ENCODE measurements at regions not wholly inside any gene's neighbourhood (a gene's known extent, or its start where the extent isn't known, plus 50 kb on each side); places are given as distances from the start of the nearest gene placed in this dataset.

- Histone ChIP-seq H3K4ac (ENCODE audit: low read length) (no peak overlapping the region), H3K27me3 (ENCODE audit: control insufficient read depth in 3 of 3, insufficient read depth in 3 of 3, low read depth in 1 of 3, low read length in 3 of 3) (no peaks in the 10 kb centered on the region), H4K8ac (ENCODE audit: low read depth, low read length) (no peak overlapping the region), H3K79me1 (ENCODE audit: low read depth, low read length) (no peaks in the 10 kb centered on the region), H4K91ac (ENCODE audit: low read depth, low read length, poor library complexity) (no peak overlapping the region), H2BK120ac (ENCODE audit: low read depth, low read length) (no peak overlapping the region), H3K4me3 (ENCODE audit: low read length in 2 of 2) (no peak overlapping the region), H2BK5ac (ENCODE audit: low read length) (no peak overlapping the region), H3K14ac (ENCODE audit: low read length) (no peak overlapping the region), H3K36me3 (replicated peaks in 1 of 2; ENCODE audit: control insufficient read depth in 2 of 2, insufficient read depth in 2 of 2, low read length in 2 of 2) (no peaks in the 10 kb centered on the region), H3K27ac (replicated peaks; ENCODE audit: low read length) (no peak overlapping the region), H3K18ac (ENCODE audit: low read length) (no peak overlapping the region), H2AK5ac (ENCODE audit: low read depth, low read length) (no peak overlapping the region), H3K4me1 (ENCODE audit: control insufficient read depth in 2 of 2, insufficient read depth in 1 of 2, low read depth in 1 of 2, low read length in 2 of 2) (no peaks in the 10 kb centered on the region), H3K9me3 (replicated peaks in 1 of 2; ENCODE audit: control insufficient read depth in 2 of 2, insufficient read depth in 1 of 2, low read depth in 1 of 2, low read length in 2 of 2) (no peaks in the 10 kb centered on the region), H3K23ac (ENCODE audit: low read depth, low read length, poor library complexity) (no peak overlapping the region), H2BK12ac (ENCODE audit: low read length) (no peak overlapping the region), H3K4me2 (ENCODE audit: insufficient read depth, low read length, poor library complexity, severe bottlenecking) (no peak overlapping the region), H2BK15ac (ENCODE audit: low read length) (no peak overlapping the region), H2AFZ (ENCODE audit: low read length) (no peak overlapping the region), H3K9ac (ENCODE audit: low read depth, low read length, poor library complexity) (no peak overlapping the region)
- WGBS, 2 donors (ENCODE audit: extremely low coverage in 2 of 2, insufficient read length in 2 of 2, insufficient replicate concordance in 1 of 2): no CpG with 5 or more reads among the region's 5 CpGs
- DNase-seq (ENCODE audit: low spot score): no peak
Observed at GRCh38 chr11:34806875-34807274, 109.3 kb downstream of the APIP start.

- H3K4me3 ChIP-seq (ENCODE audit: low read length in 2 of 2): no peak overlapping the region
- no peaks in the 10 kb centered on the region for H3K79me1 ChIP-seq (ENCODE audit: low read depth, low read length)
- no peak overlapping the region for H2AK5ac ChIP-seq (ENCODE audit: low read depth, low read length)
- H3K36me3 ChIP-seq (replicated peaks in 1 of 2; ENCODE audit: control insufficient read depth in 2 of 2, insufficient read depth in 2 of 2, low read length in 2 of 2): no peaks in the 10 kb centered on the region
- H3K9ac ChIP-seq (ENCODE audit: low read depth, low read length, poor library complexity): no peak overlapping the region
- H2BK5ac ChIP-seq (ENCODE audit: low read length): no peak overlapping the region
- no peak overlapping the region for H2BK120ac ChIP-seq (ENCODE audit: low read depth, low read length)
- no peak for DNase-seq (ENCODE audit: low spot score)
- H3K27ac ChIP-seq (replicated peaks; ENCODE audit: low read length): no peak overlapping the region
- H3K27me3 ChIP-seq (ENCODE audit: control insufficient read depth in 3 of 3, insufficient read depth in 3 of 3, low read depth in 1 of 3, low read length in 3 of 3): no peaks in the 10 kb centered on the region
- no peak overlapping the region for H3K18ac ChIP-seq (ENCODE audit: low read length)
- WGBS, 2 donors (ENCODE audit: extremely low coverage in 2 of 2, insufficient read length in 2 of 2, insufficient replicate concordance in 1 of 2): no CpG with 5 or more reads among the region's 4 CpGs
- H3K9me3 ChIP-seq (replicated peaks in 1 of 2; ENCODE audit: control insufficient read depth in 2 of 2, insufficient read depth in 1 of 2, low read depth in 1 of 2, low read length in 2 of 2): no peaks in the 10 kb centered on the region
- no peak overlapping the region for H4K91ac ChIP-seq (ENCODE audit: low read depth, low read length, poor library complexity)
- no peaks in the 10 kb centered on the region for H3K4me1 ChIP-seq (ENCODE audit: control insufficient read depth in 2 of 2, insufficient read depth in 1 of 2, low read depth in 1 of 2, low read length in 2 of 2)
- H4K8ac ChIP-seq (ENCODE audit: low read depth, low read length): no peak overlapping the region
- H2BK12ac ChIP-seq (ENCODE audit: low read length): no peak overlapping the region
- no peak overlapping the region for H3K4me2 ChIP-seq (ENCODE audit: insufficient read depth, low read length, poor library complexity, severe bottlenecking)
- no peak overlapping the region for H3K23ac ChIP-seq (ENCODE audit: low read depth, low read length, poor library complexity)
- no peak overlapping the region for H3K4ac ChIP-seq (ENCODE audit: low read length)
- no peak overlapping the region for H3K14ac ChIP-seq (ENCODE audit: low read length)
- no peak overlapping the region for H2AFZ ChIP-seq (ENCODE audit: low read length)
- no peak overlapping the region for H2BK15ac ChIP-seq (ENCODE audit: low read length)
Observed at GRCh38 chr11:34805937-34806336, 110.2 kb downstream of the APIP start.

- Histone ChIP-seq H2BK12ac (ENCODE audit: low read length) (no peak overlapping the region), H3K36me3 (replicated peaks in 1 of 2; ENCODE audit: control insufficient read depth in 2 of 2, insufficient read depth in 2 of 2, low read length in 2 of 2) (no peaks in the 10 kb centered on the region), H3K4me3 (ENCODE audit: low read length in 2 of 2) (no peak overlapping the region), H3K18ac (ENCODE audit: low read length) (no peak overlapping the region), H3K4ac (ENCODE audit: low read length) (no peak overlapping the region), H2BK15ac (ENCODE audit: low read length) (no peak overlapping the region), H4K91ac (ENCODE audit: low read depth, low read length, poor library complexity) (no peak overlapping the region), H3K4me2 (ENCODE audit: insufficient read depth, low read length, poor library complexity, severe bottlenecking) (no peak overlapping the region), H3K23ac (ENCODE audit: low read depth, low read length, poor library complexity) (no peak overlapping the region), H2BK5ac (ENCODE audit: low read length) (no peak overlapping the region), H4K8ac (ENCODE audit: low read depth, low read length) (no peak overlapping the region), H3K79me1 (ENCODE audit: low read depth, low read length) (no peaks in the 10 kb centered on the region), H3K27ac (replicated peaks; ENCODE audit: low read length) (no peak overlapping the region), H2BK120ac (ENCODE audit: low read depth, low read length) (no peak overlapping the region), H3K9ac (ENCODE audit: low read depth, low read length, poor library complexity) (no peak overlapping the region), H2AFZ (ENCODE audit: low read length) (no peak overlapping the region), H3K27me3 (ENCODE audit: control insufficient read depth in 3 of 3, insufficient read depth in 3 of 3, low read depth in 1 of 3, low read length in 3 of 3) (no peaks in the 10 kb centered on the region), H3K4me1 (ENCODE audit: control insufficient read depth in 2 of 2, insufficient read depth in 1 of 2, low read depth in 1 of 2, low read length in 2 of 2) (peaks cover 0 to 2% of the 10 kb centered on the region in 2 donors), H3K14ac (ENCODE audit: low read length) (no peak overlapping the region), H3K9me3 (replicated peaks in 1 of 2; ENCODE audit: control insufficient read depth in 2 of 2, insufficient read depth in 1 of 2, low read depth in 1 of 2, low read length in 2 of 2) (no peaks in the 10 kb centered on the region), H2AK5ac (ENCODE audit: low read depth, low read length) (no peak overlapping the region)
- no CpG with 5 or more reads among the region's 1 CpG for WGBS, 2 donors (ENCODE audit: extremely low coverage in 2 of 2, insufficient read length in 2 of 2, insufficient replicate concordance in 1 of 2)
- DNase-seq (ENCODE audit: low spot score): no peak
Observed at GRCh38 chr11:34799848-34800247, 116.3 kb downstream of the APIP start.

GRCh38 chr11:34798985-34799384, 117.2 kb downstream of the APIP start:
- Histone ChIP-seq H2AK5ac (ENCODE audit: low read depth, low read length) (no peak overlapping the region), H2BK12ac (ENCODE audit: low read length) (no peak overlapping the region), H2BK120ac (ENCODE audit: low read depth, low read length) (no peak overlapping the region), H3K79me1 (ENCODE audit: low read depth, low read length) (no peaks in the 10 kb centered on the region), H3K36me3 (replicated peaks in 1 of 2; ENCODE audit: control insufficient read depth in 2 of 2, insufficient read depth in 2 of 2, low read length in 2 of 2) (no peaks in the 10 kb centered on the region), H3K4ac (ENCODE audit: low read length) (no peak overlapping the region), H4K8ac (ENCODE audit: low read depth, low read length) (no peak overlapping the region), H2AFZ (ENCODE audit: low read length) (no peak overlapping the region), H3K14ac (ENCODE audit: low read length) (no peak overlapping the region), H3K27ac (replicated peaks; ENCODE audit: low read length) (no peak overlapping the region), H3K23ac (ENCODE audit: low read depth, low read length, poor library complexity) (no peak overlapping the region), H3K4me3 (ENCODE audit: low read length in 2 of 2) (no peak overlapping the region), H3K4me1 (ENCODE audit: control insufficient read depth in 2 of 2, insufficient read depth in 1 of 2, low read depth in 1 of 2, low read length in 2 of 2) (peaks cover 0 to 2% of the 10 kb centered on the region in 2 donors), H2BK15ac (ENCODE audit: low read length) (no peak overlapping the region), H3K9me3 (replicated peaks in 1 of 2; ENCODE audit: control insufficient read depth in 2 of 2, insufficient read depth in 1 of 2, low read depth in 1 of 2, low read length in 2 of 2) (peaks cover 0 to 5% of the 10 kb centered on the region in 2 donors), H3K9ac (ENCODE audit: low read depth, low read length, poor library complexity) (no peak overlapping the region), H3K4me2 (ENCODE audit: insufficient read depth, low read length, poor library complexity, severe bottlenecking) (no peak overlapping the region), H2BK5ac (ENCODE audit: low read length) (no peak overlapping the region), H4K91ac (ENCODE audit: low read depth, low read length, poor library complexity) (no peak overlapping the region), H3K27me3 (ENCODE audit: control insufficient read depth in 3 of 3, insufficient read depth in 3 of 3, low read depth in 1 of 3, low read length in 3 of 3) (no peaks in the 10 kb centered on the region), H3K18ac (ENCODE audit: low read length) (no peak overlapping the region)
- DNase-seq (ENCODE audit: low spot score): no peak
